ENCODE measurements at regions not wholly inside any gene's neighbourhood (a gene's known extent, or its start where the extent isn't known, plus 50 kb on each side); places are given as distances from the start of the nearest gene placed in this dataset.
"Not testable (repeated sequence)": the region's sequence is repeated elsewhere in the genome, so short reads cannot be mapped to it uniquely, and the experiment has no call there.

DNA sequence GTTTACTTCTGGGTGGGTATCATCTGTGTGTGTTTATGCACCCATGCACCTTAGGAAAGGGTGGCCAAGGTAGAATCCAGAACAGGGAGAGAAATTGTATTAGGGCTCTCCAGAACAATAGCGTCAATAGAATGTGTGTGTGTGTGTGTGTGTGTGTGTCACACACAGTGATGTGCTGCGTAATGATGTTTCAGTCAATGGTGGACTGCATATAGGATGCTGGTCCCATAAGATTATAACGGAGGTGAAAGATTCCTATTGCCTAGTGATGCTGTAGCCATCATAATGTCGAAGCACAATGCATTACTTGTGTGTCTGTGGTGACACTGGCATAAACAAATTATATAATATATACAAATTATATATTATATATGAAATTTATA lies 69.3 kb upstream of the PRR23C start:
- no peak for DNase-seq (ENCODE audit: low read depth)

GRCh38 chr3:139116631-139117030 lies 71.9 kb upstream of the PRR23C start:
- not testable (repeated sequence) for DNase-seq (ENCODE audit: low read depth)

GRCh38 chr3:139117136-139117675 lies 72.5 kb upstream of the PRR23C start:
- DNase-seq (ENCODE audit: low read depth) = no peak

GRCh38 chr3:139117883-139118760 lies 73.4 kb upstream of the PRR23C start:
- DNase-seq (ENCODE audit: low read depth) = no peak

DNA sequence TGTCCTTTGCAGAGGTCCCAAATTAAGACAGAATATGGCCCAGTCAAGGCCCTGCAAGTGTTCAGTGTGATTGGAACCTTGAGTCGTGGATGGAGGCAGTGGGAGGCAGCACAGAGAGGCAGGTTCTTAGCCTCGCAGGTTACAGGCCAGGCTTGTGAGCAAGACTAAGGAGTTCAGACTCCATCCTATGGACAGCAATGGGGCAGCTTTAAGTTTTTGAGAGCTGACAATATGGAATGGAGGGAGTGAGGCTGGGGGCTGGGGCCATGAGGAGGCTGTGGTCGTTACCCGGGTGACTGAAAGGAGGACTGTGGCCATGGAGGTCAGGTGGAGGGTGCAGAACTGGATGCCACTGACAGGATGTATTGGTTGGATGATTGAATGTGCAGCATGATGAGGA lies 74.1 kb upstream of the PRR23C start:
- no peak for DNase-seq (ENCODE audit: low read depth)

- DNase-seq (ENCODE audit: low read depth) = no peak
Measured at GRCh38 chr3:139119331-139120025, 74.8 kb upstream of the PRR23C start.

- no peak for DNase-seq (ENCODE audit: low read depth)
Measured at GRCh38 chr3:139120086-139121056, 75.7 kb upstream of the PRR23C start.

DNA sequence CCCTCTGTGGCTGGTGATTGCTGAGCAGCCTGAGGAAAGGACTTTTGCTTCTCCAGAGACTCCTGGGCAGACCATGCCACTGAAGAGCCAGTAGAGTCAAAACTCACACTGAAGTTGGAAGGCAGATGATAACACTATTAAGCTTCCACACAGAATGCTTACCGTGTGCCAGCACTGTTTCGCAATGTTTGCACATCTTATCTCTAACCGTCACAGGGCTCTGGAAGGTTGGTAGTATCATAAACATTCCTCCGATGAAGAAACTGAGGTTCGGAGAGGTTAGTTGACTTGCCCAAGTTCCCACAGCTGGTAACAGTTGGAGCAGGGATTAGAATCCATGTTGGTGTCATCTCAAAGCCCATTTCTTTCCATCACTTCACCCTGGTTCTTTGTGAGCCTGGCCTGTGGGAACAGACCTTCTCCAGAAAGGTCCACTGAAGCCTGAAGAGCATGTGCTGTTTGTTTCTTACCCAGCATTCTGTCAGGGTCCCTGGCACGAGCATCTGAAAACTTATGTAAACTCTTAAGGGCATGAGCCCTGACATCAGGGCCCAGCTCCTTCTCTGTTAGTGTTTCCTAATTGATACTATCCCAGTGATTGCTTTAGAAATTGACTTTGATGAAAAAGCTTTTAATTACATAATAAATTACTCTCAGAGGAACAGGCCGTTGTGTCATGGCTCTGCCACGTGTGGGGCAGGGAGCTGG lies 77.0 kb upstream of the PRR23C start:
- no peak for DNase-seq (ENCODE audit: low read depth)

DNA sequence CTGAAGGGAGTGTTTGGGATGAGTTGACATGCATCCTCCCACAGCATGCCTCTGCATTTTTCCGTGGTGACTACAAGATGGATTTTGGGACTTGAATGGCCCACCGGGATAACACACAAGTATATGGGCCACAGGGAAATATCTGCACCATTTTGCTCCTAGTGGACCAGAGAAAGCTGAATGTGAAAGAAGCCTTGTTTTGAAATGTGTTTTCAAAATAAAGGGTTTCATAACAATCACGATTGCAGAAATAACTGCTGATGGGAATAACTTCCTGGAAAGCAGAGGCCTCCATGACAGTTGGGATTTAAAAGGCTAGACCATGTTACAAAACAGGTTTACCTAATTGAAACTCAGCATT lies 77.5 kb upstream of the PRR23C start:
- no peak for DNase-seq (ENCODE audit: low read depth)

- DNase-seq (ENCODE audit: low read depth) = no peak
Measured at GRCh38 chr3:139122612-139123011, 77.9 kb upstream of the PRR23C start.

DNA sequence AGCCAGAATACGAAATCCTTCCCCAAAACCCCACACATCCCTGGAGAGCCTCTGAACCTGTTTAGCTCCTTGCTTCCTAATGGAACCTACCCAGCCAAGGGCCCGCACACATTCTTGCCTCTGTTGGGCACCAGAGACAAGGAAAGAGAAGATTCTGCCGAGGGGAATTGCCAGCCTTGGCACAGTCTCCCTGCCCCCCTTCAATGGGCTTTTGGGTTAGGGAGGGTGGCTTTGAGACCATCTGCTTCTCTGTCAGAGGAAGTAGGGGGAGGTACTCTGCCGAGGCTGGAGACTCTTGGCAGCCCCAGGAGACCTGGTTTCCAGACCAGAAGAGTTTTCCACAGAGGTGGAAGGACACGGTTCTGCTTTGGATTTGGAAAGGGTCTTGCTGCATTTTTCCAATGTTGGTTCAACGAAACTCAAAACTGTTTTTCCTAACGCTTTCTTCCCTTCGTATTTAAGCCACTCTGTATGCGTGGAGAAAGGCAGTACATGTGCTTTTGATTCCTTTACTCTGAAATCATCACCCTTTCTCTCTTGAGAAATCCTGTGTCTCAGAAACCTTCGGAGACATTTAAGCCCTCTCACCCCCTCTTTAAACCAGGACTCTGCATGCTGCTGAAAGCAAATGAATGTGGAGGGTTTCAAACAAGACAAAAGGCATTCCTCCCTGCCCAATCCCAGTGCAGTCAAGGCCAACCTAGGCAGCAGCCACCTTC lies 78.8 kb upstream of the PRR23C start:
- no peak for DNase-seq (ENCODE audit: low read depth)

GRCh38 chr3:139124197-139124596 lies 79.5 kb upstream of the PRR23C start:
- no peak for DNase-seq (ENCODE audit: low read depth)

DNA sequence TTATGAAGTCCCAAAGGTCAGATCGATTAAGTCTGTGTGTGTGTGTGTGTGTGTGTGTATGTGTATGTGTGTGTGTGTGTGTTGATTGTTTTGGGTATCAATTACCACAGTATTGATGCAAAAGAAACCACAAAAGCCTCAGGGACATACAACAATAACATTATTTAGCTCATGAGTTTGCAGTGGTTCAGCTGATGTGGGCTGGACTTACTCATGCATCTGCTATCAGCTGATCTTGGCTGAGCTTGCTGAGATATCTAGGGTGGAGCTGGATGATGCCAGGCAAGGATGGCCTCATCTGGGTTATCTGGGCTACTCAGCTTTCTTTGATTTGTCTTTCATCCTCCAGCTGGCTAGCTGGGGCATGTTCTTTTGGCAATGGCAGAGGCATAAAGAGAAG lies 82.4 kb upstream of the PRR23C start:
- DNase-seq (ENCODE audit: low read depth) = no peak

- DNase-seq (ENCODE audit: low read depth) = not testable (repeated sequence)
Measured at GRCh38 chr3:139127629-139128028, 82.9 kb upstream of the PRR23C start.

DNA sequence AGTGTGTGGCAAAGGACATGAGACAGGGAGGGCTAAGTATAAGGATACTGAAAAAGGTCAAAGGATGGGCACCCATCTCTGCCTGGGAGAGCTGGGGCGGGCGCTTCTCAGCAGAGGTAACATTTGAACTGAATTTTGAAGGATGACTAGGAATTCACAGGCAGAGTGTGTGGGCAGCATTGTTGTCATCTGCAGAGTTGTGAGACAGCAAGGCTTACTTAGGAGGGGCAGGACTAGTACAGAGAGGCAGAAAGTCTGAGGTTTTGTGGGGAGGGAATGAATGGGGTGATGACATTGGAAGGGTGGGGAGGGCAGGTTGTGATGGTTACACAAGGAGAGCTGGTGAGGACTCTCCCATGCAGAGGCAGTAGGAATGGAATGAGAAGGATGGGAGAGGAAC lies 84.1 kb upstream of the PRR23C start:
- DNase-seq (ENCODE audit: low read depth) = no peak

GRCh38 chr3:139129892-139130291 lies 85.2 kb upstream of the PRR23C start:
- no peak for DNase-seq (ENCODE audit: low read depth)

DNA sequence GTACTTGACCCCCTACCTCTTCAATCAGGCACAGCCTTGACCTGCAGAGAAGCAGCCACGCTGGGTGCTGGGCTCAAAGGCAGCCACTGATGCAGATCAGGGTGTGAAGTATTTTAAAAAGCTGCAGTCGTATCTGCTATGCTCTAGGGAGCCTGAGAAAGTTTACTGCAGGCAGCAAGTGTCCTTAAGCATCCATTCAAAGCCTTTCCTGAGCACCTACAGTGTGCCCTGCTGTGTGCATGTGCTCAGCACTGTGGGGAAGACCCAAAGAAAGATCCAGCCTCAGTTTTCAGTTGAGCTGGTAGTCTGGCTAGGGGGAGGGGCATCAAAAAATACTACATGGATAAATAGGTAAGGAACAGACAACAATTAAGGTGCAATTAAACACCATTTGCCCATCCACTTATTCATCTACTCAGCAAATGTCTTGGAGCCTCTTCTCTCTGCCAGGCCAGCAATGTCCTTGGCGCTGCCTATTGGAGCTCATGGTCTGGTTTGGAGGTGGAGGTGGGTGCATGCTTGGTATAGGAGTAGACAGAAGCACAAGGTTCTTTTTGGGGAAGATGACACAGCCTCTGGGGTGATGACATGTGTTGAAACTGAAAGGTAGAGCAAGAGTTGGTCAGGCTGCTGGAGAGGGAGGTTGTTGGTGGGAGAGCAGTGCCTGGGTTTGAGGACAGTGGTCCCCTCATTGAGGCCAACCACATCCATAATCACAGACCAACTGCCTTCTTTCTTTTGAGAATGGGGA lies 85.9 kb upstream of the PRR23C start:
- no peak for DNase-seq (ENCODE audit: low read depth)

DNA sequence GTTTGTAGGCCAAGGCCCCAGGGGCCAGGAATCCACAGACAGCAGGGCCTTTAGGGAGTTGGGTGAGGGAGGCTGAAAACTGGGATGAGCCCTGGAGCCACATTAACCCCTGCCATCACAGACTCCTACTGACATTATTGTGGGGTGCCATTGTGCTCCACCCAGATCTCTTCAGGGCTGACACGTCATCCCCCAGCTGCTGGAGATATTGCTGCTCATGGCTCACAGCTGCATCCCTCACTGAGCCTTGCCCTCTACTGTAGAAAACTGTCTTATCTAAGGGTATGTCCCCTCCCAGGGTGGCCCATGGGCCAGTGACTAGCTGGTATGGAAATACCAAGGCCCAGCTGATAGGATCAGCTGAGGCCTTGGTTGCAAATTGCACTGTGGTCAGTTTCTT lies 87.3 kb upstream of the PRR23C start:
- no peak for DNase-seq (ENCODE audit: low read depth)

DNA sequence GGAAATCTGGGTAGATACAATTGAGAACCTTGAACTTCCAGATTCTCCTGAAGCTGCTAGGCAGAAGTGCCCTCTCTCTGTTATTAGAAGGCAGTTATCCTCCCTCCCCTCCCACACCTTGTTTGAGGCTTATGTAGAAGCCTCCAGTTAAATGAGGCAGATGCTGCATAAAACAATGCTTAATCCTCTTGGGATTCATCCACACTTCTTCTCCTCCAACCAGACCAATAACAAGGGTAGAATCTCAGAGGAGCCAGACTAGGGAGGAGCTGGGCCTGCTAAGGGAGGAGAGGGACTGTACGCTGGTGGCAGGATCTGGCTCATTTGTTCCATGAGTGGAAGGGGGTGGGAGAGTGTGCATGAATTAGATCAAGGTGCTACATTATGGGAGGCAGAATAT lies 88.3 kb upstream of the PRR23C start:
- DNase-seq (ENCODE audit: low read depth) = no peak

Measured in stimulated activated CD8-positive, alpha-beta memory T cell treated with anti-CD3 and anti-CD28 coated beads, Interleukin-4, amount 100 ng/mL, for 24 hours (primary cell).